Activated CD4-positive, alpha-beta T cell treated with anti-CD3 and anti-CD28 coated beads, Interleukin-2, amount 50 U/mL, for 48 hours (primary cell): ENCODE measurements at regions not wholly inside any gene's neighbourhood (a gene's known extent, or its start where the extent isn't known, plus 50 kb on each side); places are given as distances from the start of the nearest gene placed in this dataset.

Source experiments
- DNase-seq, 2 experiments: peaks; one replicate each; pipeline ENCODE4 v3.0.0-alpha.2; 2020

GRCh38 chr21:15151385-15152103, 86.7 kb upstream of the NRIP1 start:
- DNase-seq: no peak

- DNase-seq: no peak
Observed at GRCh38 chr21:15152591-15152990, 87.8 kb upstream of the NRIP1 start.

- DNase-seq: no peak
Observed at GRCh38 chr21:15159382-15160020, 94.7 kb upstream of the NRIP1 start.

GRCh38 chr21:15160136-15160535, 95.3 kb upstream of the NRIP1 start:
- no peak for DNase-seq

DNA sequence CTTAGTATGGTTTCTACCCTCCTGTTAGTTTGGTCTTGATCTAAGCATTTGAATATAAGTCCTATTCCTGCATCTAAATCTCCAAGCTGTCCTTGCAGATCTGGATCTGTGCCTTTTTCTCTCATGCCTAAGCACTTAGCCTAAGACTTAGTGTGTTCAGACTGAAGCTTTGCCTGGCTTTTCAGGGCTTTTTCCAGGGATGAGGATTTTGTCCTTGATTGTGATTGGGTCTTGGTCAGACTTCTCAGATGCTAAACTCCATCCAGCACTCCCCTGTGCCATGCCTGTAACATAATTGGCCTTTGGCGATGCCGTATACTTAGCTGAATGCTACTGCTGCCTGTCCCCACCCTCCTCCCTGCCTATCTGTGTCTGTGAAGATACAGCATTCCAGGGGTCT, 98.1 kb upstream of the NRIP1 start:
- no peak for DNase-seq

- no peak for DNase-seq
Observed at GRCh38 chr21:15164273-15164672, 99.5 kb upstream of the NRIP1 start.

DNA sequence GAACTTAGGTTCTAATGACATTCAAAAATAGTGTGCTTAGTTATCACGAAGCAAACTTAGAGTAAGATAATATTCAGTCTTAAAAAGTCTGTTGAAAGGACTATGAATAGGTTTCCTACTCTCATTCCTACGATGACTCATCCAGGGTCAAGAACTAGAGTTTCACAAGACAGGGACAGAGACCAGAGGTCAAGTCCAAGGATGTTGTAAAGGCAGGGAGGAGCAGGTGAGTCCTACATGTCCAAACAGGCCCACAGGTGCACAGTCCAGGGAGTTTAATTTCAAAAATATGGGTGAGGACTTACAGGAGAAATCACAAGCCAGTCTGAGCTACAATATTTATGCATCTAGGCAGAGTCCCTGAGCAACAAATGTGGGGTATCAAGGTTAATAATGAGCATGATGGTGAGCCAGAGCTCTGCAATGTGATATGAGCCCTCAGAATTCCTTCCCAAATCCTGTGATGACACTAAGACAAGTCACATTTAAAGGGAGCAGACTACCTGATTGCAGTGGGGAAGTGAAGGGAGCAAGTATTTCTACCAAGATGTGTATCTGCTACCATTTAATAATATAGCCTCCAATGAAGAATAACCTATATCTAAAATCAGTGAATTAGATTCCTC, 100.0 kb upstream of the NRIP1 start:
- DNase-seq: no peak

DNA sequence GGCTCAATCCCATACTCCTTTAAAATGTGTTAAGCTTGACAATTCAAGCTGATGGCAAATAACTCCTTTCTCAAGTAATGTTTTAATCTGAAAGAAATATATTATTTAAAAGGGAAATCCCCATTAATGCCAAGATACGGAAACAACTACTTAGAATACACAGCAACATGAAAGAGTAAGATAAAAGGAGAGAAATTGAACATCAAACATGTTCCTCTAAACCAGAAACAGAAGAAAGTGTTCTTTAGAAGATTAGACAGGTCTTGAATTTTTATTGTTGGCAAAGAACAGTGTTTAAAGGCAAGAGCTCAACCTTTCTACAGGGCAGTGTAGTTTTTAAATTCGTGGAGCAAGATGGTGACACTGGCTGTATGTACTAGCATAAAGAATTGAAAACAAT, 105.8 kb upstream of the NRIP1 start:
- DNase-seq: no peak

- DNase-seq: no peak
Observed at GRCh38 chr21:15171546-15171945, 106.7 kb upstream of the NRIP1 start.

- DNase-seq: no peak
Observed at GRCh38 chr21:15172963-15173362, 108.2 kb upstream of the NRIP1 start.

DNA sequence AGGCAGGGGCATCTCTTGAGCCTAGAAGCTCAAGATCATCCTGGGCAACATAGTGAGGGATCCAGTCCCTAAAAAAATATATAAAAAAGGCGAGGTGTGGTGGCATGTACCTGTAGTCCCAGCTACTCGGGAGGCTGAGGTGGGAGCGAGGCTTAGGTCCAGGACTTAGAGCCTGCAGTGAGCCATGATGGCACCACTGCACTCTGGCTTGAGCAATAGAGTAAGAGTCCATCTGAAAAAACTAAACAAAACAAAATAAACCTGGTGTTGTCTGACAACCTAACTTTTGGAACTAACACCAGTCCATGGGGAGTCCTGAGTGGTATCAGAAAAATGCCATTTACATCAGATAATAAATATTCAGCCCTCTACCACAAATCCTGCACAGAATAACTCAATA, 110.1 kb upstream of the NRIP1 start:
- DNase-seq: no peak

DNA sequence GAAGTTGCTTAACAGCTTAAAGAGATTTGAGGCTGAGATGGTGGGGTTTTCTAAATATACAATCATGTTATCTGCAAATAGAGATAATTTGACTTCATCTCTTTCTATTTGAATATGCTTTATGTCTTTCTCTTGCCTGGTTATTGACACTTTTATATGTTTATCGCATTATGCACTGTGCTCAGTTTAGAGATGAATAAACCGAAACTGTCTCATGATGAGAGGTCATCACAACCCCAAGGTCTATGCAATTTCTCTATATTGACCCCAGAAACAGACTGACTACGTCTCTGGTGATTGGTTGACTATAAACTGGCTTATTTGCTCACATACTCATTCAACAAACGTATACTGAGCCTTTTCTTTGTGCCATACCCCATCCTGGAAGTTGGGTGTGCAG, 117.9 kb upstream of the NRIP1 start:
- no peak for DNase-seq

DNA sequence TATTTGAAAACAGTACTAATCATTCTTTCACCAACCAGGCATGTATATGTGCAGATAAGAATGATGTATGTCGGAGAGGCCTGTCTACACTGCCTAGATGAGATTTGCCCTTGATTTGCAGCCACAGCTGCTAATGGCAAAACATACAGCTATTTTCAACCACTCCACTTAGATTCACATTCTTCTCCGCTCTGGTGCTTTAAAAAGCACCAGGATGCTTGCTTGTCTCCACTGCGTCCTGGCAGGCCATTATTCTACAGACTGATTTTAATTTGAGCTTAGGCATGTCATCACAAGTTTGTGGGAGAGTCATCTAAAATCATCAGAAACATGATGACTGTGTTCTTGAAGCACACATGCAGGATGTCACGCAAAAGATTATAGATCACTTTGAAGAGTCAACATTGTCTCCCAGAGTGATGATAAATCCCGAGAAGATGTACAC, 119.0 kb upstream of the NRIP1 start:
- no peak for DNase-seq

- no peak for DNase-seq
Observed at GRCh38 chr21:15190412-15190811, 125.6 kb upstream of the NRIP1 start.

DNA sequence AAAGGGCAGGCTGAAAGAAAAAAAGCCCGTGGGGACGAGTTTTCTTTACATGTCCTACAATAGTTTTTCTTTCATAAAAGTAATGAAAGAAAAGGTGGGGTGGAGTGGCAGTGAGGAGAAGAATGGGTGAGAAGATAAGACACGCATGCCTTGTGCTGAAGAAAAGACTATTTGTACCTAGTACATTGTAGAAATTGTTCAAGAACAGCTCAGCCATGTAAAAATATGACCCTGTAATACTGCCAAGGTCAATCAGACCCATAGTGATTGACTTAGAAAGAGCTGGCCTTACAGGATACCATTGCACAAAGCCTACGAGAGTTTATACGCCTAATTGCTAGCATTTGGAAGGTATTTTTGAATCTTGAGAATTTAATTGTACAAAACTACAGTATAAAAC, 126.0 kb upstream of the NRIP1 start:
- DNase-seq: no peak

- no peak for DNase-seq
Observed at GRCh38 chr21:15191342-15191741, 126.5 kb upstream of the NRIP1 start.

DNA sequence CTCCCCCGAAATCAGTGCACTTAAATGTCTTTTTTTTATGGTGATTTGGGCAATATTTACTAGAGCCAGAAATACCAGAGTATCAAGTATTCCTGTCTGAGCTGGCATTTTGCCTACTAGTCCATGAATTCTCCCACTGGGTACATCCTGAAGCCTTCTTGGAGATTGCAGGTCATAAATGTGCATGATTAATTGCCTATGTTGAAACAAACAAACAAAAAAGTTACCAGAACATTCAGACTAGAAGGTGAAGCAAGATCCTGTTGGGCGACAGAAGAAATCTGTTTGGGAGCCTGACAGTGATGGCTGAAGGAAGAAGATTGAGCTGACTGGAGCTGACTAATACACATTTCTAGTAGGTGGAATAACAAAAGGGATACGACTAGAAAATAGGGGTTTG, 127.4 kb upstream of the NRIP1 start:
- no peak for DNase-seq

DNA sequence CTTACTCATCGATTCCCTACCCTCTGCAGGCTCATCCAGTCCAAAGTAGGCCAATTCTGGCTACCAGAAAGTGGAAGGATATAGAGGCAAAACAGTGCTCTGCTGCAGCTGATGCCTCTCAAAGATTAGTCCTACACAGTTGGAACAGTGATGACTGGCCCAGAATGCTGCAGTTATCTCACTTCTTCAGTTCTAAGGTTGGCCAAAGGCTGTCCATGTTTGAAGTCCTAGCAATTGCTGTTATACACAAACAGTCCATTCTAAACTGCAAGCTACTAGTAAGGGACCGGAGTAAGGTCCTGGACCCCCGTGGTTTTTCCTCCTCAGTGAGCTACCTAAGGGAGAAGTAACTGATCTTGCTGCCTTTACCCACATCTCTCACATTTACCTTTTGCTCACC, 129.1 kb upstream of the NRIP1 start:
- no peak for DNase-seq

DNA sequence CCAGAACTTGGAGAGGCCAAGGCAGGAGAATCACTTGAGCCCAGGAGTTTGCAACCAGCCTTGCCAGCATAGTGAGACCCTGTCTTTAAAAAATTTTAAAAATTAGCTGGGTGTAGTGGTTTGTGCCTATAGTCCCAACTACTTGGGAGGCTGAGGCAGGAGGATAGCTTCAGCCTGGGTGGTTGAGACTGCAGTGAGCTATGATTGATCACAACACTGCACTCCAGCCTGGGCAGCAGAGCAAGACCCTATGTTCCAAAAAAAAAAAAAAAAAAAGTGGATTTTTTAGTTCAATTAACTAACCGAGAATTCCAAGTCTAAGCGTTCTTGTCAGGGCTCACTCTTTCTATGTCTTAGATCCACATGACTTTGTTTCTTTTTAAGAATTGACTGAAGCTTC, 130.3 kb upstream of the NRIP1 start:
- DNase-seq: no peak

DNA sequence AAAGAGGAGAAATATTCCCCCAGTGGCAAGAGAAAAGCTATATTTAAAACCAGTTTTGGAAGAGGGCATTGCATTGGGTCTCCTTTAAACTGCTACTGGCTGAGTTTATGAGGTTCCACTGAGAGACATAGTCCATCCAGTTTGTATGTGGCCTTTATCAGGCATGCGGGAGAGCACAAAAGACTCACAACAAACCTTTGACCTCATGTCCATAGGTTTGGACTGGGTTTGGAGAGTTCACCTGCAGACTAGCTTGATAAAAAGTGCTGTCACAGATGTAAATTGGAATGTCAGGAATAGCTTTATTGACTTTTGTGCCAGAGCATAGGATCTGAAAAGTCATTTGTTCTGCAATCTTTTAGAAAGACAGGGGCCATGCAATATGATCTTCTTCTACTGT, 131.0 kb upstream of the NRIP1 start:
- no peak for DNase-seq

DNA sequence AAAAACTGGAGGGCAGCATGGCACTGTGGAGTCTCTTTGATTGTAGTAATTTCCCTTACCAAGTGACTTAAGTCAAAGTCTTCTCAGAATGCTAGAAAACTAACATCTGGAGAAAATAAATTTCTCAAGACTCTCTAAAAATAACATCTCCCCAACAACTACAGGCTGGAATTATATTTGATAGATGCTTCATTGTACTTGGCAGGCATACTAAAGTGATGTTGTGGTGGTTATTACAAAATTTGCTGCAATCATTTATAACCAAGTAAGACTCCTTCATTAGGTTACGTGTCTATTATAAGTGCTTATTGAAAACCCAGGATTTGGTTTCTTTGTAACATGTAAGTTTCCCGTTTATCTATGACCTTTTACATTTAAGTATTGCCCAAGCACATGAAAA, 132.9 kb upstream of the NRIP1 start:
- no peak for DNase-seq

DNA sequence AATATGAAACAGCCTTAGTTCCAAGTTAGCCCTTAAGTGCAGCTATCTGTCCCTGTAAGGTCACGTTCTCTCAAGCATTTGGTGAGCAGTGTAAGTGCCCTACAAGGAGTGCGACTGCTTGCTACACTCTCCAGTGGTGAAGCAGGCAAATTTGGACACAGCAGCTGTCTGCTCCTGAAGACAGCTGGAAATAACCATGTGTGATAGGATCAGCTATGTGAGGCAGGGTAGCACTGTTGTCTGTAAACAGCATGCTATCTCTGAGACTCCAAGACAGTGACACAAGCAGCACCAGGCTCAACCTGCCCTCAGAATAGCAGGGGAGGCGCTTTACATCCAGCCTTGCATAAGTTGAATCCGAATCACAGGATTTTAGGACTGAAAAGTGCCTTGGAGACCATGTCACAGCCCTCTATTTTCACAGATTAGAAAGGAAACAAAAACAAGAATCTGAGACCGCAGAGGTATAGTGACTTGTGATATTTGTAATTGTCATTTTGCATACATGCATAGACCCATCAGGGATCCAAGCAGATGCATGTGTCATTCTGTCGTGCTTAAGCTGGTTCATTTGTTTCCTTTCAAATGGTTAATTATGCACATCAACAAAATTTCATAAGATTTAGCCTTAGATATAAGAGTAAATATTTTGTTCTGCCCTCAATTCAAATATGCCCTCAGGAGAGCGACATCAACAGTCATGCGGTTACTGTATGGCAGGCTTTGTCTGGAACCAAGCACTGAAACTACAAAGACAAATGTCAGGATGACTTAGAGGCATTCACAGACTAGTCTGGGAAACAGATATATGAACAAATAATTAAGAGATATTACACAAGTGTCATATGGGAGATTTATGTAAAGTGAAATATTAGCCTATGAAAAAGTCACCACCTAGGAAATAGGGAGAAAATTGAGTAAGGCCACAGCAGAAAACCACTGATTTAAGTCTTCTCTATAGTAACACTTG, 134.9 kb upstream of the NRIP1 start:
- DNase-seq: no peak

DNA sequence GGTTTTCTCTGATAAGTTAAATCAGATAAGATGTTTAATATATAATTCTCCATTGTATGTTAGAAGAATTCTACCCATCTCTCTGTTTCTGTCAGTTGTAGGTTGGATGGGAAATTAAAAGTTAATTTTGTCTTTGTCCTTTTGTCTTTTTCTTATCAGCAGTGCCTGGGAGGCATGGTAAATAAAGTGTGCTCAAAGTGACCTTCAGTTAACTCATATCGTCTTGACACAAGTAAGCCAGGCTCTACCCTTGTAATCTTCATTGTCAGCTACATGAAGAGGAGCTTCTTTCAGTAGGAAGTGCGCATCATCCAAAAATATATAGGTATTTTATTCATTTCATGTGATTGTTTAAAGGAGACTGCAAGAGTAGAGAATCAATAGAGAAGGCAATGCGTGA, 138.9 kb upstream of the NRIP1 start:
- DNase-seq: no peak
